ENCODE measurements at regions not wholly inside any gene's neighbourhood (a gene's known extent, or its start where the extent isn't known, plus 50 kb on each side); places are given as distances from the start of the nearest gene placed in this dataset.

- Mint-ChIP-seq H3K9me3 (peaks cover 9% of the 10 kb centered on the region), H3K36me3 (ENCODE audit: low read depth) (no peaks in the 10 kb centered on the region), H3K4me1 (no peaks in the 10 kb centered on the region), H3K4me3 (no peak overlapping the region), H3K27me3 (ENCODE audit: insufficient read depth) (no peaks in the 10 kb centered on the region), H3K27ac (no peak overlapping the region)
- Histone ChIP-seq H3K9me3 (ENCODE audit: control insufficient read depth, low read length) (no peaks in the 10 kb centered on the region), H3K27me3 (ENCODE audit: control insufficient read depth, insufficient read depth, low read length, poor library complexity, severe bottlenecking) (no peaks in the 10 kb centered on the region), H3K4me3 (ENCODE audit: low read length) (no peak overlapping the region), H3K27ac (ENCODE audit: low read depth, low read length) (no peak overlapping the region), H3K36me3 (ENCODE audit: control insufficient read depth, insufficient read depth, low read length) (no peaks in the 10 kb centered on the region), H3K4me1 (ENCODE audit: control insufficient read depth, insufficient read depth, low read length) (no peaks in the 10 kb centered on the region), H3K9ac (ENCODE audit: extremely low read depth, low read length, poor library complexity, severe bottlenecking) (no peak overlapping the region)
- no peak for TF ChIP-seq CTCF (conservative IDR thresholded peaks at IDR 0.05)
- DNase-seq = no peak
- 83% methylated on average over 1 of the region's 1 CpG; no CpG with 5 or more reads in 1 of the 2 experiments for WGBS, 2 experiments (ENCODE audit: insufficient coverage in 1 of 2, insufficient read length in 1 of 2)
Measured at GRCh38 chr5:100313657-100314056, 221.5 kb upstream of the FAM174A start.

- H3K4me1 Mint-ChIP-seq = no peaks in the 10 kb centered on the region
- no peak for DNase-seq
- peaks cover 9% of the 10 kb centered on the region for H3K9me3 Mint-ChIP-seq
- no peak overlapping the region for H3K4me3 ChIP-seq (ENCODE audit: low read length)
- no peaks in the 10 kb centered on the region for H3K36me3 Mint-ChIP-seq (ENCODE audit: low read depth)
- WGBS, 2 experiments (ENCODE audit: insufficient coverage in 1 of 2, insufficient read length in 1 of 2) = 57% methylated on average over 1 of the region's 1 CpG; no CpG with 5 or more reads in 1 of the 2 experiments
- no peak overlapping the region for H3K27ac Mint-ChIP-seq
- no peaks in the 10 kb centered on the region for H3K27me3 ChIP-seq (ENCODE audit: control insufficient read depth, insufficient read depth, low read length, poor library complexity, severe bottlenecking)
- H3K4me1 ChIP-seq (ENCODE audit: control insufficient read depth, insufficient read depth, low read length) = no peaks in the 10 kb centered on the region
- H3K36me3 ChIP-seq (ENCODE audit: control insufficient read depth, insufficient read depth, low read length) = no peaks in the 10 kb centered on the region
- H3K4me3 Mint-ChIP-seq = no peak overlapping the region
- H3K9ac ChIP-seq (ENCODE audit: extremely low read depth, low read length, poor library complexity, severe bottlenecking) = no peak overlapping the region
- H3K27ac ChIP-seq (ENCODE audit: low read depth, low read length) = no peak overlapping the region
- H3K27me3 Mint-ChIP-seq (ENCODE audit: insufficient read depth) = no peaks in the 10 kb centered on the region
- no peaks in the 10 kb centered on the region for H3K9me3 ChIP-seq (ENCODE audit: control insufficient read depth, low read length)
- no peak for TF ChIP-seq CTCF (conservative IDR thresholded peaks at IDR 0.05)
Measured at GRCh38 chr5:100311806-100312205, 223.4 kb upstream of the FAM174A start.

- H3K27ac ChIP-seq (ENCODE audit: low read depth, low read length) = no peak overlapping the region
Measured at GRCh38 chr5:100306000-100306399, 229.2 kb upstream of the FAM174A start.

More at GRCh38 chr5:100306000-100306399, 229.2 kb upstream of the FAM174A start:
- H3K27me3 Mint-ChIP-seq (ENCODE audit: insufficient read depth) = no peaks in the 10 kb centered on the region
- H3K4me3 Mint-ChIP-seq = no peak overlapping the region
- Histone ChIP-seq H3K9me3 (ENCODE audit: control insufficient read depth, low read length) (no peaks in the 10 kb centered on the region), H3K9ac (ENCODE audit: extremely low read depth, low read length, poor library complexity, severe bottlenecking) (no peak overlapping the region), H3K4me1 (ENCODE audit: control insufficient read depth, insufficient read depth, low read length) (no peaks in the 10 kb centered on the region), H3K4me3 (ENCODE audit: low read length) (no peak overlapping the region), H3K27me3 (ENCODE audit: control insufficient read depth, insufficient read depth, low read length, poor library complexity, severe bottlenecking) (no peaks in the 10 kb centered on the region), H3K36me3 (ENCODE audit: control insufficient read depth, insufficient read depth, low read length) (no peaks in the 10 kb centered on the region)
- no peaks in the 10 kb centered on the region for H3K9me3 Mint-ChIP-seq
- no peak for TF ChIP-seq CTCF (conservative IDR thresholded peaks at IDR 0.05)
- no peak overlapping the region for H3K27ac Mint-ChIP-seq
- DNase-seq = no peak
- H3K4me1 Mint-ChIP-seq = no peaks in the 10 kb centered on the region
- no peaks in the 10 kb centered on the region for H3K36me3 Mint-ChIP-seq (ENCODE audit: low read depth)

All from endodermal cell (in vitro differentiated cells).